Activated T-helper 1 cell treated with Interleukin-2 at 50 U/mL for 16 hours (primary cell): ENCODE measurements at regions not wholly inside any gene's neighbourhood (a gene's known extent, or its start where the extent isn't known, plus 50 kb on each side); places are given as distances from the start of the nearest gene placed in this dataset.
"Not testable (repeated sequence)": the region's sequence is repeated elsewhere in the genome, so short reads cannot be mapped to it uniquely, and the experiment has no call there.

Experiments used
- DNase-seq: peaks from one replicate; pipeline ENCODE4 v3.0.0-alpha.2; 2020; ENCODE audit warnings: low read depth

DNA sequence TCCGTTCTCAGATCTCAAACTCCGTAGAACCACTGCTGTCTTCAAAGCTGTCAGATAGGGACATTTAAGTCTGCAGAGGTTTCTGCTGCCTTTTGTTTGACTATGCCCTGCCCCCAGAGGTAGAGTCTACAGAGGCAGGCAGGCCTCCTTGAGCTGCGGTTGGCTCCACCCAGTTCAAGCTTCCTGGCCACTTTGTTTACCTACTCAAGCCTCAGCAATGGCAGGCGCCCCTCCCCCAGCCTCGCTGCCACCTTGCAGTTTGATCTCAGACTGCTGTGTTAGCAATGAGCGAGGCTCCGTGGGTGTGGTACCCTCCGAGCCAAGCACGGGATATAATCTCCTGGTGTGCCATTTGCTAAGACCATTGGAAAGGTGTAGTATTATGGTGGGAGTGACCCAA is 634.9 kb upstream of the SGO1 start:
- not testable (repeated sequence) for DNase-seq

DNA sequence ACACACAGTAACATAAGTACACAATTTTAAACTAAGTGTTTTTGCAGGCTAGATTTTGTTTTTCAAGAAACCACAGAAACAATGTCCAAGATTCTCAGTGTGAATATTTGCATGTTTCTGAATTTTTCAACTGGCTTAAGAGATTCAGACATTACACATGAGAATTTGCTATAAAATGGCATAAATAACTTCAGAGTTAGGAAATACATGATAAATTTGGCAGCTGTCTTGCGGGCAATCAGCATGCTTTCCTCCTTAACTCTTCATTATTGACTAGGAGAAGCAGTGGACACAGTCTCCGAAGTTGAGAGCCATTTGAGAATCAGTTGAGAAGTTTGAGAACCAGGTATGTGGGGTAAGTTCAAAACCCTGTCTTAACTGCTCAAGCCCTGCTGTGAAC is 625.6 kb upstream of the SGO1 start:
- DNase-seq: no peak

DNA sequence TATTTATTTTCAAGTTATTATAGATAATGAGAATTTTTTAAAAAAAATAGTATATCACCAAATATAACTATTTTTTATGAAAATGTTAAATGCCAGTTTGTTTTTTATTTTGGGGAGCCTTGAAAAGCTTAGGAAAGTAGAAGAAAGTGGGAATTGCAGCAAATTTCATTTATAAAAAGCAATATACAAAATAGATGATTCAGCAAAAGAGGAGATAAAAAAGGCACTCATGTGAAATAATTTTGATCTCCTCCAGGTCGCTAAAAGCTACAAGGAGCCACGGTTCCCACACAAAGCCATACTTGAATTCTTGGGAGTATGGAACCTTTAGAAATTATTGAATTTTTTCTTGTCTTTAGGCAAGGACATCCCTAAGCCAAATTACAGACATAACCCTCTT is 625.0 kb upstream of the SGO1 start:
- DNase-seq: no peak

DNA sequence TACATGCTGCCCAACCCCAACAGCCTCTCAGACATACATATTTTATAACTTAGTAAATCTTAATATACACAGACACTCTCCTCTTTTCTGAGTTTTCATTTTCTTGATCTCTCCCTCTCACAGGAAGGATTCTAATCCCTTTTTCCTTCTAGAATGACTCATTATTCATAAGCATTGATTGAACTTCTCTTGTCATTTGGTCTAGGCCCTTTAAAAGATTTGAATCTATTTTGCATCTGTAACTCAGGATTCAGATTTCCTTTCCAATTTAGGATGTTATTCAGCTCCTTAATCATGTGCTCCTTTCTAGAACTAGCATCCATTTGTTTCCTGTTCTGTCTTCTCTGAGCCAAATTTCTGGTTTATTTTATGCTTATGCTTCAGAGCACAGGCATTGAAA is 624.5 kb upstream of the SGO1 start:
- no peak for DNase-seq

DNA sequence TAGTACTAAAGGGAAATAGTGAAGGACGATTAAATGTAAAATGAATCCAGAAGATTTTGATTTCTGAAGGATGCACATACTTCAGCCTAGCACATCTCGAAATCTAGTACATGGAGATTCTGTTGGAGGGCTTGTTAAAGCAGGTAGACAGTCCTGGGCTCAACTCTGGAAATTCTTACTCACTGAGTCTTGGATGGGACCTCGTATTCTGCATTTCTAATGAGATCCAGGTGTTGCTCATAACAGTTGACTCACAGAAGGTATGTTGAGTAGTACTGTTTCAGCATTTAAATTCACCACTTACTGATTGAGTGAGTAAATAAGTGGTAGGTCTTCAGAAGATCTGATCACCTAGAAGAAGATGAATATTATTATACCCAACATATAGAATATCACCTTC is 623.4 kb upstream of the SGO1 start:
- DNase-seq: no peak

DNA sequence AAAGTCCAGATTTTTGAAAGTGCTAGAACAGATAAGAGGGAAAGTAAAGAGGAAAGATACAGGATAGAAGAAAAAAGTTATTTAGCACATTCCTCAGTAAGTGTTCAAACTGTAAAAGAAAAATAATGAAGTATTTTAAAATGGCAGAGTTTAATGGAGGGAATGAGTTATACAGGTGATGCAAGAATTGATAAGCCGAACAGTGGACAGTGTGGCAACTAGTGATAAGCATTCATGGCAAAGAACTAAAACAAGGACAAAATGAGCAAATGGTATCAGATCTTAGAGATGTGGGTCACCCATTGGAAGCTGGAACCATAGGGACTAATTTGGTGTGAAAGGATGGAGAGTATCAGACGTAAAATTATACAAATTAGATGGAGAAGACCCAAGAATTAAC is 622.9 kb upstream of the SGO1 start:
- no peak for DNase-seq

DNA sequence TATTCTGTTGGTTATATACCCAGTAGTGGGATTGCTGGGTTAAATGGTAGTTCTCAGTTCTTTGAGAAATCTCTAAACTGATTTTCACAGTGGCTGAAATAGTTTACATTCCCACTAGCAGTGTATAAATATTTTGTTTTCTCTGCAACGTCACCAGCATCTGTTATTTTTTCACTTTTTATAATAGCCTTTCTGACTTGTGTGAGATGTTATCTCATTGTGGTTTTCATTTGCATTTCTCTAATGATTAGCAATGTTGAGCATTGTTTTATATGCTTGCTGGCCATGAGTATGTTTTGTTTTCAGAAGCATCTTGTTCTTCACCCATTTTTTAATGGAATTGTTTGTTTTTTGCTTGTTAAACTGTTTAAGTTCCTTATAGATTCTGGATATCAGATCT is 612.7 kb upstream of the SGO1 start:
- no peak for DNase-seq

DNA sequence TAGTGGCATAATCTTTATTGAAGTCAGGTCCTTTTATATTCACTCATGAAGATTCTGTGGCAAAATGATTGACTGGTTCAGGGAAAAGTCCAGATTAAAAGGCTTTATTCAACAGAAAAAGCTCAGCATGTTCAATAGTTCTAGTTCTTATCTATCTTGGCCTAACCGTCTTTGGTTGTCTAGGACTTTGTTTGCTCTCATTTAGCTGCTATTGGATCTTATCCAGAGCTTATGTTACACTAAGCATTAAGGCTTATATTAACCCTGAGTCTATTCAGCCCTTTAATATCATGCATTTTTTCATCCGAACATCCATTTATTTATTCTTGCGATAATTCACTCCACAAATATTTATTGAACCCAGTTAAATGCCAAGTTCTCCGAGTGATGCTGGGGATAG is 601.0 kb upstream of the SGO1 start:
- no peak for DNase-seq

DNA sequence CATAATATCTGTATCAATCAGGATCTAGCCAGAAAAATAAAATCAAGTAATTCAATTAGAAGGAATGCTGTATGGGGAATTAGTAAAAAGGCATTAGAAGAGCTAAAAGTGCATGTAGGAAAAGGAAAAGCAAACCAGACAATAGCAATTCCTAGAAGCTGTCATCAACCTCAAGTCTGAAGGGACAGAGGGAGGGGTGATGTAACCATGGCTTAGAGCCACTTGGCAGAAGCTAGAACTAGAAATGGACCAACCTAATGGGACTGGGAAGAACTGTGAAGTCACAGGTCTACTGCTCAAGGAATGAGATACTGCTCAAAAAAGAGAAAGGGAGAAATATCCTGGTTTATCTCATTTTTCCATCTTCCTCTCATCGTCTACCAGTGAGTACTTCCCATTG is 590.7 kb upstream of the SGO1 start:
- no peak for DNase-seq

DNA sequence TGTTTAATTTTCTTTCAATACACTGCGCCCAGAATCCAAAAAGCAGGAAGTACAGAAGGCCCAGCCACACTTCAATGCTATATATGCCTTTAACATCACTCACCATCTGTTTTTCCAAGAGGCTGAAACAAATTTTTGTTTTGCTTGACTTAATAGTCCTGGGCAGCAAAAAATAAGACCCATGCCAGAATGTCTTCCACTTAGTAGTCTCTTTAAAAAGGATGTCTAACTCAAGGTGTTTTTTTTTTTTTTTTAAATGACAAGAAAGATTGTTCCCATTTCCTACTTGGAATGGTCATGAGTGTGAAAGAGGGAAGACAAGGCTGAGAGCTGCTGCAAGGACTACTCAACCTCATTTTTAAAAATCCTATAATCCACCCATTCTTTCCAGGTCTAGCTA is 590.3 kb upstream of the SGO1 start:
- no peak for DNase-seq

DNA sequence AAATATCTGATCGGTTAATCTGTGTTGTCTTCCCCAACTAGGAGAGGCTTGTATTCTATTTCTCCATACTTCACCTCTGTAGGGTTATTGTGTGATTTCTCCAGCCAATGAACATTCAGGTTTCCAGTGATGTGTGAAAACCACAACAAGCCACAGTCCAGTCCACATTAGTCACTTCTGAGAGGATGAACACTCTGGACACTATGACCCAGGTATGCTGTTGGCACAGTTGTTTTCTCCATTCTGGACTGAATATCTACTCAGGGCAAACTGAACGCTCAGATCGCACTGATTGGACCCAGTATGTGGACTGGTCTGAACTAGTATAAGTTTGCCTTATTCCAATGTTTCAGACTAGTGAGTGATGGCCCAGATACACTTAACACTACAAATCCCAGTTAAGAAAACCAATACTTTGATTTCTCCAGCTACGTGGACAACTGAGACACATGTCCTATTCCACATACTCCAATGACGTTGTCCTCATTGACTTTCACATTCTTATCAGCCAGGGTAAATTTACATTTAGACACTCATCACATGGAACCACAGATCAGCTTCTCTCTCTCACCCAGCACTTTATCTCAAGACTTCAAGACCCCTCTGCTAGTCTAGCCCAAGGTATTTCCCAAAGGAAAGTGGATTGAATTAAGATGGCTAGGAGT is 587.4 kb upstream of the SGO1 start:
- DNase-seq: no peak

DNA sequence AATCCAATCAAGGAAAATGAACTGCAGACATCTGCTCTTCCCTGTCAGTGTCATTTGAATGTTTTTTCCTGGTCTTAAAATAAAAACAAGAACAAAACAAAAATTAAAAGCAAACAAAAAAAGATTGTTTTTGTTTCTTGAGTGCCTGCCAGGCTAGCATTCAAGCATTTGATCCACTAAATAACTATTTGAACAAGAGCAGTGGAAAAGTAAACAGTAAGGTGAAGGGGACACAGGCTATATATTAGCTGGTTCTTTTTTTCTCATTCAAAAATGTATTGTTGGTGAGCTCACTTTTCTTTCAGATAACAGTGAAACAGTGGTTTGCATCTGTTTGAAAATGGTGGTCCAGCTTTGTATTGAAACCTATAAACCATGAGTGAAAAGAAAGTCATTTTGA is 586.9 kb upstream of the SGO1 start:
- DNase-seq: no peak

DNA sequence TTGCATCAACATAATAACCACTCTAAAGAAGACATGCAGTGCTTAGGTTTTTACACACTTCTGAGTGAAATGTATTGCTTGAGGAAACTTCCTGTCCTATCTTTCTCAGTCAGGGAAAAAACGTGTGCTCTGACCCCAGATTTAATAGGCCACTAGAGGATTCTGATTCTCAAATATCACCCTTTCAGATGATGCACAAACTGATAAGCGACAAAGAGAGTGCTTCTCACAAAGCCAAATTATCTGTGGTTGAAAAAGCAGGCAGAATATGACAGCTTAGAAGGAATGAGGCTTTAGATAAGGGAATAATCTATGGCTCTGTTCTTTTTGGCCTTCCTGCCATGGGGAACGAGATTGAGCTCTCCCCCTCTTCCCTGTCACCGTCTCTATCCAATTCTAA is 583.4 kb upstream of the SGO1 start:
- no peak for DNase-seq

DNA sequence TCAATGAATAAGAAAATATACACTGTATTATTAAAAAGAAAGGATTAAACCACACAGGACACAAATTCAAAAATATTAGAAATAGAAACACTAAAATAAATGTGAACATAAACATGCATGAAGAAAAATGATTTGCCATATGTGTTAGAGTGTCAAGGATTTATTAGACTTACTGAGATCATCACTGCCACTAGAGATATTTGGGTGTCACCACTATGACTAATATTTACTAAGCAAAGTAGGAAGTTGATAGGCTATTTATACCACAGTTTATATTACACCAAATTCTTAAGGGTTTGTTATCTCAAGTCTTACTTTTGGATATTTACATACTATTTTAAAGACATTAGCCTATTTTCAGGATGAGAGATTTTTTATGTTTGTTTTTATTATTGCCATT is 575.0 kb upstream of the SGO1 start:
- DNase-seq: no peak

DNA sequence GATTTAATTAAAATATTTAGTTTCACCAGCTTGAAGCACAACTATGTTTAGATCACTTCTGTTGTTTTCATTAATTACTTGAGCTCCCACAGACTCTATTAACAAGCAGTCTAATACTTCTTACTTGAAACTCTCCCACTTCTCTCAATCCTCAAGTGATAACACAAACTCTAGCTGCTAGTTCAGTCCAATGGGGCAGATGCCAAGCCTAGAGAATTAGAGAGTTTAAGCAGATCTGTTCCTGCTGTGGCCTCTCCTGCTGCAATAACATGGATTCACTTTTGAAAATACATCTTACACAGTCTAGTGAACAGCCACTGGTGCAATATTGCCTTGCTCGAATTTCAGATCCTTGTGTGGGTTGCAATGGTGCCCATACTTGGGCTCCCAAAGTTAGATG is 566.4 kb upstream of the SGO1 start:
- DNase-seq: no peak

DNA sequence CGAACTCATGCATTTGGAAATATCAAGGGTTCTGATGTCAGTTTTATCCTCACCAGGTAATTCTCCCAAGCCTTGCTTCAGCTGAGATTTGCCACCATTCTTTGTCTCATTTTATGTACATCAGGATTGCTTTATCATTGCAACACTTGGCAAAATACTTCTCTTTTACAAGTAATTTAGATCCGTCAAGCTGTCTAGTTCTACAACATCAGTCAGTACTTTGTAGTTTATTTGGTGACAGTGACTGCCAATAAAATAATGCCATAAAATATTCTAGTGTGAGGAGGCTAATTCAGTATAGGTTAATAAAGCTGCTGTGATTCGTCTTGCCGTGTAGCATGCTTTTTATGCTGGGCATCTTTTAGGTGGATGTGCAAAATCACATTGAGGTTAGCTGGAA is 565.3 kb upstream of the SGO1 start:
- no peak for DNase-seq

DNA sequence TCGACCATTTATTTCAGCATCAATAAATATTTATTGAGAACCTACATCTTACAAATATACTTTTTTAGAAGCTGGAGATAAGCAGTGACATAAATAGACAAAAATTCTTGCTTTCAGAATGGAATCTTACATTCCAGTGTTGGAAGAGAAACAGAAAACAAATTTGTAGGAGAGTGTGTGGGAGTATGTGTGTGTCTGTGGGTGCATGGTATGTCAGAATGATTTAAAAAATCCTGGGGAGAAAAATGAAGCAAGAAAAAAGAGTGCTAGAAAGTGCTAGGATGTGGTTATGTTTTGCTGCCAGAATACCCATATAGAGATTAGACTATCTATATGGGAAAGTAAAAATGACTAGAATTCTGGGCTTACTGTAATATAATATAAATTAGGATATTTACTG is 561.7 kb upstream of the SGO1 start:
- no peak for DNase-seq

DNA sequence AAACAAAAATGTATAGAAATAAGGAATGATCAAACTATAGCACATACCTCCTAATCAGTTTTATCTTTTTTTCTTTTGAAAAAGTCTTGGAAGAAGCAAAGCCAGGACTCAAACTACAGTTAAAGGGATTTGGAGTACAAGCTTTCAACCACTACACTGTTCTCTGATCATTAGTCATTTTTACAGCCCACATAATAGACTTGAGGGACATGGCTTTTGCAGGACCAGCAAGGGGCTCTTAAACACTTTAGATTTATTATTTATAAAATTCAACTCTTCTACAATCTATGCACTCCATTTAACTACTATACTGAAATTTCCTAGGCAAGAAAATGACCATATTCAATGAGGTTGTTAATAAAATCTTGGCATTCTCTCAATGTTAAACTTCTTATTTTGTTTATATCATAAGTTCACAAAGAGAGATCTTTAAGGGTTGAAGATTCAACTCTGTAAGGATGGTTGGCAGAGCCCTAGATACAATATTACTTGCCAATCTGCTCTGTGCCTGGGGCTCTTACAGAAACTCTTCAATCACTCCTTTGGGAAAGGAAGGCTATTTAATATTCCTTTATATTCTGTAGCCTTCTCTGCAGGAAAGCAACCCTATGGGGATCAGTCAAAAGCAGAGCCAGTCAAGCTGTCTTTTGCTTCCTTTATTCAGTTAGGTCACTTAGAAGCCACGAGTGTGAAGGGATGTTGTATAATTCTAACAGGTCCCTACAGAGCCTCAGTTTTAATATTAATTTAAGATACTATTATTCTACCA is 557.7 kb upstream of the SGO1 start:
- no peak for DNase-seq

DNA sequence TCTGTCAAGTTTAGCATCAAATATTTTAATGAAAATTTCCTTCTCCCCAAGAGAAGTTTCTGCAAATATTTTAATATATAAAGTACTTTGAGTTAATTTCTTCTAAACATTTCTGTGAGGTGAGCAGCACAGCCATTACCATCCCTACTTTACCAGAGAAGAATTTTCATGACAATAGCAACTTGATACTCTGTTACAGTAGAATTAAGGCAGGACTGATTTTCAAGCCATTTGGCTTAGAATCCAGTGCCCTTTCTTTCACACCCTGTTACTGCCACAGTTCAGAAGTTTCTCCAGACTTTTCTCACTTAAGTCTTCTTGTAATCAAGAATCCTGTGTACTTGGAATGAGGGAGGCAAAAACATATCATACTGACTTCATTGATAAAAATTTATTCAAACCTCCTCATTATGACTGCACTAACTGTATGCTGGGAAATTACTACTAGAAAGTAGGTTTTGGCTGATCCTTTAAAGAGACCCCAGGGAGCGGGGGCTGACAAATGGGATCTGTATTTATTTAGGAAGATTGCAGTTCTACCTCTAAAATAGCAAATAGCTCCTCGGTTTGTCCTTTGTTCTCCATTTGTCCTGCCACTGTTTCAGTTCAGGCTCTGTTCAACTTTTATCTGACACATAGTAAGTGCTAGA is 557.0 kb upstream of the SGO1 start:
- DNase-seq: no peak

DNA sequence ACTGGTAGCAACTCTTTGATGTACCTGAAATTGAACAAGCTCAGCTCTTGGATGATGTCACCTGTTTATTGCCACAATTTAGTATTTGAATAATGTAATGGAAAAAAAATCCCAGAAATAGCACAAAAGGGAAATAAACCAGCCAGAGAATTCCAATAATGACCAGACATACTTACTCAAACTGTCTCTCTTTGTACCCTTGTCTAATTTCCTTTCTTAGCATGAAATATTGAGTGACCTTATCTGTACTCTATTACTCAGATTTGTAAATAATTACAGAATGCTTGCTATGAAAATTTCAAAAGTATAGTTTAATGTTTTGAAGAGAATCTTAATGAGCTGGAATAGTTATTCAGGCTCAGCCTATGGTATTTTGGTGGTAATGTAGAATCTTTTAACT is 555.4 kb upstream of the SGO1 start:
- no peak for DNase-seq

DNA sequence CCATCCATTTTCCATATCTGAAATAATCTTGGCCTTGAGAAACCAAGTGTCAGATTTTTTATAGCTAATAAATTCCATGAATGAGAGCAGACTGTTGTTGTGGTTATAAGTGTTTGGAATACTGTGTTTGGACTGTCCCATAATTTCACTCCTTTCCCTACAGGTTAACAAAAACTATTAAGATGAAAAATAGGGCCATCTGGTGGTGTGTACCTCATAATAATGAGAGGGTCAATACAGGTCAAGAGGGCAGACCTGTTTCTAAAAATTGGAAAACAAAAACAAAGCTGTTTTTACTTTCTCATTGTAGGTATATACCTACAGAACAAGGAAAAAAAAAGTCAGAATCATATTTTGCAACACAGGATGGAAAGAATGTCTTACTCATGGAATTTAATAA is 553.8 kb upstream of the SGO1 start:
- no peak for DNase-seq

DNA sequence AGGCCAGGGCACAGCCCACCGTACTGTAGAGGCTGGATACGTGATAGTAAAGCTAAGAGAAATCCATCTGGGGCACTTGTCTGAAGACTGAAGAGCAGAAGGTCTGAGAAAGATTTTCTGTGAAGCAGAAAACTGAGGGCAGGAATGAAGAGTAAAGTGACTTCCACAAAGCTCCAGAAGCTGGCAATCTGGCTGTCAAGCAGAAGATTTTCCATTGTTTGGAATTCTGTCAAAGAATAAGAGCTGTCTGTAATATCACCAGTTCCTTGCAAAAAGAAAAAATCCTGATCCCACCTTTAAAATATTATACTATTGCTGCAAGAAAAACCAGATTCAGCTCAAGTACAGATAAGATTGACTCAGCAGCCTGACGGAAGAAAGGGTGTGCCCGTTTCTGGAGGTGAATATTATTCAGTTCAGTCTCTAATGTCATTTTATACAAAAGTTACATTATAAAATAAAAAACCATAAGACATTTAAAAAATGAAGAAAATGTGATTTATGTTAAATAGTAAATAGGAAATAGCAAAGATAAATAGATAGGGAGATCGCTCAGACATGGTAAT is 550.4 kb upstream of the SGO1 start:
- no peak for DNase-seq

DNA sequence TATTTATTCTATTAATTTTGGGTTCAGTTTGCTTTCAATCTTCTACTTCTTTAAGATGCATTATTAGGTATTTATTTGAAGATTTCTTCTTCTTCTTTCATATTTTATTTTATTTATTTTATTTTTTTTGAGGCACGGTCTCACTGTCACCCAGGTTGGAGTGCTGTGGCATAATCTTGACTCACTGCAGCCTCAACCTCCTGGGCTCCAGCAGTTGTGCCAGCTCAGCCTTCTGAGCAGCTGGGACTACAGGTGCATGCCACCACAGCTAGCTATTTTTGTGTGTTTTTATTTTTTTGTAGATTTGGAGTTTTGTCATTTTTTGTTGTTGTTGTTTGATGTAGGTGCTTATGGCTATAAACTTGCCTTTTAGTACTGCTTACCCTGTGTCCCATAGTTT is 543.2 kb upstream of the SGO1 start:
- DNase-seq: no peak
